ENCODE measurements at regions not wholly inside any gene's neighbourhood (a gene's known extent, or its start where the extent isn't known, plus 50 kb on each side); places are given as distances from the start of the nearest gene placed in this dataset.

DNA sequence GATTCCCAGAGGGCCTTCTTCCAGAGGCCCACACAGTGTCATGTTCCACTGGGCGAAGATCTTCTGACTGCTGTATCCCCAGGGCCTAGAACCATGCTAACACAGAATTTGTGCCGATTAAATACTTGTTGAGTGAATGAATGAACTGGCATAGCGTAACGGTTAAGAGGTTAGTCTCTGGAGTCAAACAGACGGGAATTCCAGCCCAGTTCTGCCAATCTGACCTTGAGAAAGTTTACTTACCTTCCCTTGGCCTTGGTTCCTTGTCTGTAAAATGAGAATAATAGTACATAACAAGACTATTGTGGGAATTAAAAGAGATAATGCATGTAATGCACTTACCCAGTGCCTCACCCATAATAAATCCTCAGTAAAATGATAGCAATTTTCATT is 58.3 kb upstream of the PLAC1 start:
- DNase-seq, result peak; percentile 18

DNA sequence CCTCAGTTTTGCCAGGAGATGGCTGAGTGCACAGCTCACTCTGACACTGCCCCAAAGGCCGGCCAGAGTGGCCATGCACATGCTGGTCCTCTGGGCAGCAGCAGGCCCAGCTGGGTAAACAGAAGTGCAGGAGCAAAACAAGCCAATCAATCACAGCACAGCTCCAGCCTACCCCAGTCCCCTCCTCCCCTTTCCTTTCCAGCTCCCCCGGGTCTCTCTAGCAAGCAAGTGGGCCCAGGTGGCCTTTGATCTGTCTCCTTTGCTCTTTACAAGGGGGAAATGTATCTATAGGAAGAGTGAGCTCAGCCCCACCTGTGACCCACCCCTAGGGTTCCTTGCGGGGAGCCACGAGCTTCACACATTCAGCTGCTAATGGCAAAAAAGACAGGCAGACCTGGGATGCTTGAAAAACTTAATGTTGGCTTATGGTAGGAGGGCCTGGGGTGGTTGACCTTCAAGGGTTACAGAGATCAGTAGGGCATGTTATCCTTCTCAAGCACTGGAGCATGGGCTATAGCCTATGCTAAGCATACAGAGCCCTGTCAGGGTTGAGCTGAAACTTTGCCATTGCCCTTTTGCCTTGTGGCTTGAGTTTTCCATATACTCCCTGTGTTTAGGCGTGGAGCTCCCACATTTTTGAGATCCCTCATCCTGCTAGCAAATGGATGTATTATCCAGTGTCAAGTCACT is 57.8 kb upstream of the PLAC1 start:
- DNase-seq, result peak; percentile 31

DNA sequence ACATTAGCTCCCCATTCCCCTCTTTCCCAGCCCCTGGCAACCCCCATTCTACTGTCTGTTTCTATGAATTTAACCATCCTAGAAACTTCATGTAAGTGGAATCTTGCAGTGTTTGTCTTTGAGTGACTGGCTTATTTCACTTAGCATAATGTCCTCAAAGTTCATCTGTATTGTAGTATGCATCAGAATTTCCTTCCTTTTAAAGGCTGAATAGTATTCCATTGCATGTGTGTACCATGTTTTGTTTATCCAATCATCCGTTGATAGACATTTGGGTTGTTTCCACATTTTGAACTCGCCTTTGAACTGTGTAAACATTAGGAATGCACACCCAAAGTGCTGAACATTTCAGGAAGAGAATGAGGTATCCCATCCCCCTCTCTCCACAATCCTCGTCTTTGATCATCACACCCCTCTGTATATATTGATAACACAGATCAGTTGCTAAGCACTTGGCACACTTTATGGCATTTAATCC is 56.4 kb upstream of the PLAC1 start:
- no peak for DNase-seq

- DNase-seq, result peak; percentile 7
Observed at GRCh38 chrX:134713618-134714107, 55.4 kb upstream of the PLAC1 start.

DNA sequence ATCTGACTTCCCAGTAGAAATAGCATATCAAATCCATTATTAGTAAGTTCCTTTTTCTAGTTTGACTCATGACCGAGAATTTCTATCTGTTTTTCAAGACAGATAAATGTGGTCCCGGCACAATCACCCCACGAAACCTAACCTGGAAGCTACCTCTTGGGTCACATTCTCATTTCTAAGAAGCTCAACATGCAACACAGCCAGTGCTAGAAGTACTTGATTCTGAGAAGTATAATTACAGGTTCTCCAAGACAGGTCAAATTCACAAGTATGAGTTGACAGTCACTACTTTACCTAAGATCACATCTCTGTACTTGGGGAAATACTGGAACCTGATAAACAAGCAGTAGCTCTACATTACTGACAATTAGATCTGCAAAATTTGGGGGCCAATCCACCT is 54.0 kb upstream of the PLAC1 start:
- no peak for DNase-seq

DNA sequence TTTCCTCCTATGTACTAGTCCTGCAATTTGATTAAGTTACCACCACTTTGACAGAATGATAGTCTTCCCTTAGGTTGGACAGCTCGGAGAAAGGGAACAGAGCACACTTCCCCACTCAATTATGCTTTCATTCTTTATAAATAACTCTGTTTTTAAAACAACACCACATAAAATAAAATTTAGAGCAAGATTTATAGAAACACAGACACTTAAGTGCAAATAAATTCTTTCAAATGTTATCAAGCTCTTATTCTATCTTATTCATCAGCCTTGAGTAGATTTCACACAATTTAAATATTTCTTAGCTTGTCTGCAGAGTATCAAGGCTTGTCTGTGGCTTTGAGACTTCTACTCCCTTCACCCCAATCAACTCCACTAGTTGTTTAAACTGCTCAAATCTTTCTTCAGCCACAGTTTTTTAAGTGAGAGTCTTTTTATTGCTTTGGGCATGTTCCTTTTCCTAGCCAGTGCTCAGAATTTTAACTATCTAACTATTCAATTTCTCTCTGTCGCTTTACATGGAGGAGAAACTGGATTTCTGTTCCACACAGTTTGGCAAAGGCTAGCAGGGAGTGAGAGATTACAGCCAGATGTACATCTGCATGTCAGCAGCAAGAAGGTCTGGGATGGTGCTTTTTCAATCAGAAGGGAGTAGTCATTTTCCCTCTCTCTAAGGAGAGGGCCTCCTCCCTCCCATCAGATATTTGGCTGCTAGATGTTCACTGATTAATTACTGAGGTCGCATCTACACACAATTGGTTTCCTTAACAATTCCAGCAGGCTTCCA is 53.1 kb upstream of the PLAC1 start:
- DNase-seq, result peak; percentile 9

All from NCI-H82 (cell line).